DOHH2 (cell line): ENCODE measurements at regions not wholly inside any gene's neighbourhood (a gene's known extent, or its start where the extent isn't known, plus 50 kb on each side); places are given as distances from the start of the nearest gene placed in this dataset.

Source experiments
- H3F3A ChIP-seq: fragments of 200-600 bp; sonication (generic), shearing (Covaris generic); 2 replicates; pipeline ENCODE4 v1.6.0; 2016; ENCODE audit warnings: antibody characterized with exemption, mild to moderate bottlenecking; ENCODE audit not compliant: control insufficient read depth, insufficient read depth
- H3K27ac ChIP-seq: fragments of 200-600 bp; sonication (generic); 2 replicates; pipeline ENCODE4 v1.5.1; 2014; ENCODE audit warnings: low read depth, mild to moderate bottlenecking, low read length, moderate library complexity
- H3K27me3 ChIP-seq: fragments of 200-600 bp; sonication (generic); 2 replicates; pipeline ENCODE4 v1.6.1; 2014; ENCODE audit warnings: mild to moderate bottlenecking, low read length, mixed read lengths; ENCODE audit not compliant: control insufficient read depth
- H3K36me3 ChIP-seq: fragments of 200-600 bp; sonication (generic); 2 replicates; pipeline ENCODE4 v1.6.1; 2014; ENCODE audit warnings: mild to moderate bottlenecking, low read length, moderate library complexity, mixed read lengths; ENCODE audit not compliant: control insufficient read depth
- H3K4me1 ChIP-seq: fragments of 200-600 bp; sonication (generic); 2 replicates; pipeline ENCODE4 v1.6.1; 2014; ENCODE audit warnings: mild to moderate bottlenecking, low read length, mixed read lengths; ENCODE audit not compliant: control insufficient read depth
- H3K4me2 ChIP-seq: fragments of 200-600 bp; sonication (generic); 2 replicates; pipeline ENCODE4 v1.6.0; 2014; ENCODE audit warnings: mild to moderate bottlenecking, low read length, moderate library complexity
- H3K4me3 ChIP-seq: fragments of 200-600 bp; sonication (generic); 2 replicates; pipeline ENCODE4 v1.5.1; 2014; ENCODE audit warnings: mild to moderate bottlenecking, low read length, mixed read lengths
- H3K79me2 ChIP-seq: fragments of 200-600 bp; sonication (generic); 2 replicates; pipeline ENCODE4 v1.6.1; 2014; ENCODE audit warnings: mild to moderate bottlenecking, low read length, mixed read lengths; ENCODE audit not compliant: control insufficient read depth
- H3K9me2 ChIP-seq: fragments of 200-600 bp; sonication (generic); replicated peaks from 2 replicates; pipeline ENCODE4 v1.6.1; 2014; ENCODE audit warnings: mild to moderate bottlenecking, low read length, mixed read lengths; ENCODE audit not compliant: control insufficient read depth
- H3K9me3 ChIP-seq: fragments of 200-600 bp; sonication (generic); 2 replicates; pipeline ENCODE4 v1.6.1; 2014; ENCODE audit warnings: antibody characterized with exemption, low read length, mixed read lengths; ENCODE audit not compliant: control insufficient read depth, insufficient read depth
- H4K20me1 ChIP-seq: fragments of 200-600 bp; sonication (generic); 2 replicates; pipeline ENCODE4 v1.6.0; 2014; ENCODE audit warnings: low read depth, mild to moderate bottlenecking, antibody characterized with exemption, low read length, moderate library complexity; ENCODE audit not compliant: control insufficient read depth, insufficient read depth
- EZH2phosphoT487 ChIP-seq: fragments of 200-600 bp; sonication (generic); IDR thresholded peaks from 2 replicates; pipeline ENCODE4 v1.6.1; 2017; ENCODE audit warnings: borderline replicate concordance, mild to moderate bottlenecking, antibody characterized with exemption, low read length, moderate library complexity, mixed read lengths
- TF ChIP-seq, protein P1 (sequence below): fragments of 200-600 bp; sonication (generic); IDR thresholded peaks from one replicate; pipeline ENCODE4 v1.5.1; 2014; ENCODE audit warnings: antibody characterized with exemption, mild to moderate bottlenecking, low read depth, low read length; ENCODE audit not compliant: poor library complexity, severe bottlenecking

GRCh38 chr7:24501443-24502134, 71.7 kb upstream of the PALS2 start:
- Histone ChIP-seq H3K9me2 (no peaks in the 10 kb centered on the region), H3K4me2 (no peak overlapping the region), H4K20me1 (no peaks in the 10 kb centered on the region), H3K27me3 (peaks cover 16% of the 10 kb centered on the region; the same call in 1 of the 2 replicates), H3K27ac (no peak overlapping the region), H3K9me3 (no peaks in the 10 kb centered on the region), H3K36me3 (no peaks in the 10 kb centered on the region), H3K79me2 (no peaks in the 10 kb centered on the region), H3K4me3 (no peak overlapping the region), H3F3A (no peaks in the 10 kb centered on the region), H3K4me1 (no peaks in the 10 kb centered on the region)
- TF ChIP-seq, protein P1, sequence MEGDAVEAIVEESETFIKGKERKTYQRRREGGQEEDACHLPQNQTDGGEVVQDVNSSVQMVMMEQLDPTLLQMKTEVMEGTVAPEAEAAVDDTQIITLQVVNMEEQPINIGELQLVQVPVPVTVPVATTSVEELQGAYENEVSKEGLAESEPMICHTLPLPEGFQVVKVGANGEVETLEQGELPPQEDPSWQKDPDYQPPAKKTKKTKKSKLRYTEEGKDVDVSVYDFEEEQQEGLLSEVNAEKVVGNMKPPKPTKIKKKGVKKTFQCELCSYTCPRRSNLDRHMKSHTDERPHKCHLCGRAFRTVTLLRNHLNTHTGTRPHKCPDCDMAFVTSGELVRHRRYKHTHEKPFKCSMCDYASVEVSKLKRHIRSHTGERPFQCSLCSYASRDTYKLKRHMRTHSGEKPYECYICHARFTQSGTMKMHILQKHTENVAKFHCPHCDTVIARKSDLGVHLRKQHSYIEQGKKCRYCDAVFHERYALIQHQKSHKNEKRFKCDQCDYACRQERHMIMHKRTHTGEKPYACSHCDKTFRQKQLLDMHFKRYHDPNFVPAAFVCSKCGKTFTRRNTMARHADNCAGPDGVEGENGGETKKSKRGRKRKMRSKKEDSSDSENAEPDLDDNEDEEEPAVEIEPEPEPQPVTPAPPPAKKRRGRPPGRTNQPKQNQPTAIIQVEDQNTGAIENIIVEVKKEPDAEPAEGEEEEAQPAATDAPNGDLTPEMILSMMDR = no peak
- no peak for TF ChIP-seq EZH2phosphoT487

- no peaks in the 10 kb centered on the region for H3F3A ChIP-seq
- peaks cover 16% of the 10 kb centered on the region; the same call in 1 of the 2 replicates for H3K27me3 ChIP-seq
- no peaks in the 10 kb centered on the region for H3K79me2 ChIP-seq
- no peaks in the 10 kb centered on the region for H3K9me3 ChIP-seq
- no peak overlapping the region for H3K4me3 ChIP-seq
- H3K9me2 ChIP-seq = no peaks in the 10 kb centered on the region
- H3K27ac ChIP-seq = no peak overlapping the region
- no peaks in the 10 kb centered on the region for H3K36me3 ChIP-seq
- no peak for TF ChIP-seq EZH2phosphoT487
- TF ChIP-seq, protein P1 = no peak
- H4K20me1 ChIP-seq = no peaks in the 10 kb centered on the region
- no peak overlapping the region for H3K4me2 ChIP-seq
- no peaks in the 10 kb centered on the region for H3K4me1 ChIP-seq
Measured at GRCh38 chr7:24502135-24502488, 71.1 kb upstream of the PALS2 start.

DNA sequence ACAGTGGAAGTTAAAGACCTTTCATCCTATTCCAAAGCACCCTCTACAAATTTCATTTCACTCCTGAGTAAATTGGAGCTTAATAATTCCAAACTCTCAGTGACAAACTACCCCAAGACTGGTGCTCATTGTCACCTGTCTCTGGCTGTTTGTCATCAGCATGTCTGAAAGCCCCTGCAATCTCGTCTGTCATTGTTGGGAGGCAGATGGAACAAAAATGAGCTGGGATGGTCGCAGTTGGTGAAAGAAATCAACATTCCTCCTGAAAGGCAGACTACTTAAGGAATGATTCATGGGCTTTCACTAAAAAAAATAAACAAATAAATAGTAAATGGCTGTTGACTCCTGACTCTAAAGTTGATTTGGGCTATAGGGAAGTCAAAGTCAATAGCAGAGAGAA, 69.7 kb upstream of the PALS2 start:
- Histone ChIP-seq H3K36me3 (no peaks in the 10 kb centered on the region), H3K9me2 (no peaks in the 10 kb centered on the region), H3K4me1 (no peaks in the 10 kb centered on the region), H4K20me1 (no peaks in the 10 kb centered on the region), H3K27ac (no peak overlapping the region), H3K27me3 (peaks cover 15% of the 10 kb centered on the region; the same call in 1 of the 2 replicates), H3K79me2 (no peaks in the 10 kb centered on the region), H3F3A (no peaks in the 10 kb centered on the region), H3K4me3 (no peak overlapping the region), H3K9me3 (no peaks in the 10 kb centered on the region), H3K4me2 (no peak overlapping the region)
- TF ChIP-seq, protein P1 = no peak
- no peak for TF ChIP-seq EZH2phosphoT487

DNA sequence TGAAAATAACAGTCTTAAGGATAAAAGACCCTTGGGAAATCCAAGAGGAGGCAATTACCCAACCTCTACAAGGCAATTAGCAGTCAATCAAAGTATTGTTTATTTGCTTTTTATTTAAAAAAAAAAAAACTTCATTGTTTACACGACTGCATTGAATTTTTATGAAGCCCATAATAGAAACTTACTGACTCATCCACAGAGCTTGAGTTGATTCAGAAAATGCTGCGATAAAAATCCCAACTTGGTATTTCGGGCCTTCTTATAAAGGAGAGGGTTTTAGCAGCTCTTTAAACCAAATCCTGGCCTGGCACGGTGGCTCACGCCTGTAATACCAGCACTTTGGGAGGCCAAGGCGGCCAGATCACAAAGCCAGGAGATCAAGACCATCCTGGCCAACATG, 69.2 kb upstream of the PALS2 start:
- Histone ChIP-seq H3K4me3 (no peak overlapping the region), H3F3A (no peaks in the 10 kb centered on the region), H3K9me2 (no peaks in the 10 kb centered on the region), H3K36me3 (no peaks in the 10 kb centered on the region), H3K27me3 (peaks cover 13% of the 10 kb centered on the region; the same call in 1 of the 2 replicates), H4K20me1 (no peaks in the 10 kb centered on the region), H3K4me2 (no peak overlapping the region), H3K27ac (no peak overlapping the region), H3K9me3 (no peaks in the 10 kb centered on the region), H3K79me2 (no peaks in the 10 kb centered on the region), H3K4me1 (no peaks in the 10 kb centered on the region)
- TF ChIP-seq, protein P1 = no peak
- no peak for TF ChIP-seq EZH2phosphoT487
